ENCODE measurements at regions not wholly inside any gene's neighbourhood (a gene's known extent, or its start where the extent isn't known, plus 50 kb on each side); places are given as distances from the start of the nearest gene placed in this dataset.

DNA sequence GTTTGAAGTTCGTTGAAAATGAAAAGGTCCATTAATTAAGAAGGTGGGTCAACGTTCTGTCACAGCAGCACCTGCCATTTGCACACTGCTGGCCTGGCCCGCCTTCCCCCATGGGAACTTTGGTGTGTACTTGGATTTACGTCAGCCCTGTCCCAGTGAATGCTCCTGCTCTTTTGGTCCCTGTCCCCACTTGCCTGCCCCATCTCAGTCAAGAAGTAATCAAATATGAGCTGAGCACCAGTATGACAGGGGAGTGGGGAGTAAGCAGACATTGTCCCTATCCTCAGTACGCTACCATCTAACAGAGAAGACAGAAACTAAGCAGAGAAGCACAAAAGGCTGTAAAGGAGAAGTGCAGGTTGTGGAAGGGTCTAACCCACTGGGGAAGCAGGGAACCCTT, 65.1 kb downstream of the SLC4A3 start:
- Histone ChIP-seq H3K27ac (ENCODE audit: low read depth in 1 of 2, low read length in 1 of 2) (no peak overlapping the region), H3K27me3 (ENCODE audit: control insufficient read depth in 2 of 2, insufficient read depth in 1 of 2, low read length in 1 of 2) (peaks cover 0 to 20% of the 10 kb centered on the region in 2 donors), H3K4me3 (ENCODE audit: low read length in 2 of 2) (no peak overlapping the region), H3K36me3 (ENCODE audit: control insufficient read depth in 2 of 2, insufficient read depth in 2 of 2, low read length in 1 of 2) (no peaks in the 10 kb centered on the region), H3K4me1 (ENCODE audit: control insufficient read depth in 2 of 2, insufficient read depth in 2 of 2, low read length in 2 of 2) (no peaks in the 10 kb centered on the region), H3K9me3 (ENCODE audit: control insufficient read depth in 2 of 2, insufficient read depth in 1 of 2, low read length in 1 of 2) (no peaks in the 10 kb centered on the region)
- 87% methylated on average over 5 of the region's 5 CpGs for WGBS
- no peak for DNase-seq (ENCODE audit: low read depth in 6 of 9, low spot score in 9 of 9)

- no peak for DNase-seq (ENCODE audit: low read depth in 6 of 9, low spot score in 9 of 9)
- H3K4me3 ChIP-seq (ENCODE audit: low read length in 2 of 2), result no peak overlapping the region
- H3K27me3 ChIP-seq (ENCODE audit: control insufficient read depth in 2 of 2, insufficient read depth in 1 of 2, low read length in 1 of 2), result peaks cover 0 to 17% of the 10 kb centered on the region in 2 donors
- no peak overlapping the region for H3K27ac ChIP-seq (ENCODE audit: low read depth in 1 of 2, low read length in 1 of 2)
- no peaks in the 10 kb centered on the region for H3K36me3 ChIP-seq (ENCODE audit: control insufficient read depth in 2 of 2, insufficient read depth in 2 of 2, low read length in 1 of 2)
- no peaks in the 10 kb centered on the region for H3K9me3 ChIP-seq (ENCODE audit: control insufficient read depth in 2 of 2, insufficient read depth in 1 of 2, low read length in 1 of 2)
- H3K4me1 ChIP-seq (ENCODE audit: control insufficient read depth in 2 of 2, insufficient read depth in 2 of 2, low read length in 2 of 2), result no peaks in the 10 kb centered on the region
- WGBS, result 57% methylated on average over 3 of the region's 3 CpGs
These were observed 67.8 kb downstream of the SLC4A3 start for GRCh38 chr2:219695145-219695709.

- Histone ChIP-seq H3K27ac (ENCODE audit: low read depth in 1 of 2, low read length in 1 of 2) (no peak overlapping the region), H3K27me3 (ENCODE audit: control insufficient read depth in 2 of 2, insufficient read depth in 1 of 2, low read length in 1 of 2) (peaks cover 0 to 18% of the 10 kb centered on the region in 2 donors), H3K4me1 (ENCODE audit: control insufficient read depth in 2 of 2, insufficient read depth in 2 of 2, low read length in 2 of 2) (no peaks in the 10 kb centered on the region), H3K9me3 (ENCODE audit: control insufficient read depth in 2 of 2, insufficient read depth in 1 of 2, low read length in 1 of 2) (no peaks in the 10 kb centered on the region), H3K4me3 (ENCODE audit: low read length in 2 of 2) (no peak overlapping the region), H3K36me3 (ENCODE audit: control insufficient read depth in 2 of 2, insufficient read depth in 2 of 2, low read length in 1 of 2) (no peaks in the 10 kb centered on the region)
- DNase-seq (ENCODE audit: low read depth in 6 of 9, low spot score in 9 of 9), result no peak
- WGBS, result 84% methylated on average over 12 of the region's 12 CpGs
These were observed 70.6 kb downstream of the SLC4A3 start for GRCh38 chr2:219697811-219698747.

DNA sequence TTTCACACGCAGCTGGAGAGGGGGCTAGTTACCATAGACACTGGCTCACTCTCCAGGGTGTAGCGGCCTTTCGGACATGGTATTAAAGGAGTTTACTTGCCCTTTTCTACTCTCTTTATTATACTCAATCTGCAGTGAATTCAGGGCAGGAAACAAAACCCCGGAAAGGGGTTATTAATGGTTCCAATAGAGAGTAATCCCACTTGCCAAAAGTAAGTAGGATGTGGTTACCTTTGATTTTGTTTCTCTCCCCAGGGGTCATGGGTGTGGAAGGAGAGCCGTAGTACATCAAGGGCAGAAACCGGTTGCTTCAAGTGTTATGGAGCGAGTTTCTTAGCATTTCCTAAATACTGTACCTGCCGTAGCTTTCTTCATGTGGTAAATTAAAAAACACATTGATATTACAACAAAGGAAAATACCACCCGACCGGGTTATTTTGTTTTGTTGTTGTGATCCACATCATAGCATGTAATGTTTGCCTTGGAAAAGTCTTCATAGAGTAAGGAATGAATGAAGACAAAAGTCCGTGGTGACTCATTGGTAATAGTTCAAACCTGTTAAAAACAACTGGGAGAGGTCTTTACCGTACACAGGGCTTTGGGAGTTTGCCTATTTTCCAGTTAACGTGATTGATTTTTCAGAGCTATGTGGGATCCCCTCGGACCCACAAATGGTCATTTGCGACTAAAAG, 71.5 kb downstream of the SLC4A3 start:
- H3K27ac ChIP-seq (ENCODE audit: low read depth in 1 of 2, low read length in 1 of 2), result no peak overlapping the region
- WGBS, result 74% methylated on average over 15 of the region's 15 CpGs

GRCh38 chr2:219699440-219699821, 72.0 kb downstream of the SLC4A3 start:
- Histone ChIP-seq H3K4me1 (ENCODE audit: control insufficient read depth in 2 of 2, insufficient read depth in 2 of 2, low read length in 2 of 2) (no peaks in the 10 kb centered on the region), H3K27me3 (ENCODE audit: control insufficient read depth in 2 of 2, insufficient read depth in 1 of 2, low read length in 1 of 2) (peaks cover 0 to 18% of the 10 kb centered on the region in 2 donors), H3K9me3 (ENCODE audit: control insufficient read depth in 2 of 2, insufficient read depth in 1 of 2, low read length in 1 of 2) (no peaks in the 10 kb centered on the region), H3K4me3 (ENCODE audit: low read length in 2 of 2) (no peak overlapping the region), H3K27ac (ENCODE audit: low read depth in 1 of 2, low read length in 1 of 2) (no peak overlapping the region), H3K36me3 (ENCODE audit: control insufficient read depth in 2 of 2, insufficient read depth in 2 of 2, low read length in 1 of 2) (no peaks in the 10 kb centered on the region)
- WGBS, result 93% methylated on average over 8 of the region's 8 CpGs
- DNase-seq (ENCODE audit: low read depth in 6 of 9, low spot score in 9 of 9), result no peak

More for the DNA sequence above, 71.5 kb downstream of the SLC4A3 start:
- Histone ChIP-seq H3K36me3 (ENCODE audit: control insufficient read depth in 2 of 2, insufficient read depth in 2 of 2, low read length in 1 of 2) (no peaks in the 10 kb centered on the region), H3K4me3 (ENCODE audit: low read length in 2 of 2) (no peak overlapping the region), H3K27me3 (ENCODE audit: control insufficient read depth in 2 of 2, insufficient read depth in 1 of 2, low read length in 1 of 2) (peaks cover 0 to 17% of the 10 kb centered on the region in 2 donors), H3K9me3 (ENCODE audit: control insufficient read depth in 2 of 2, insufficient read depth in 1 of 2, low read length in 1 of 2) (no peaks in the 10 kb centered on the region), H3K4me1 (ENCODE audit: control insufficient read depth in 2 of 2, insufficient read depth in 2 of 2, low read length in 2 of 2) (no peaks in the 10 kb centered on the region)
- DNase-seq (ENCODE audit: low read depth in 6 of 9, low spot score in 9 of 9), result no peak

- H3K4me1 ChIP-seq (ENCODE audit: control insufficient read depth in 2 of 2, insufficient read depth in 2 of 2, low read length in 2 of 2), result no peaks in the 10 kb centered on the region
- 77% methylated on average over 8 of the region's 8 CpGs for WGBS
- peaks cover 0 to 3% of the 10 kb centered on the region in 2 donors for H3K9me3 ChIP-seq (ENCODE audit: control insufficient read depth in 2 of 2, insufficient read depth in 1 of 2, low read length in 1 of 2)
- no peak for DNase-seq (ENCODE audit: low read depth in 6 of 9, low spot score in 9 of 9)
- peaks cover 0 to 22% of the 10 kb centered on the region in 2 donors for H3K27me3 ChIP-seq (ENCODE audit: control insufficient read depth in 2 of 2, insufficient read depth in 1 of 2, low read length in 1 of 2)
- no peak overlapping the region for H3K4me3 ChIP-seq (ENCODE audit: low read length in 2 of 2)
- no peak overlapping the region for H3K27ac ChIP-seq (ENCODE audit: low read depth in 1 of 2, low read length in 1 of 2)
- no peaks in the 10 kb centered on the region for H3K36me3 ChIP-seq (ENCODE audit: control insufficient read depth in 2 of 2, insufficient read depth in 2 of 2, low read length in 1 of 2)
These were observed 74.6 kb downstream of the SLC4A3 start for GRCh38 chr2:219701847-219702634.

- 81% methylated on average over 7 of the region's 7 CpGs for WGBS
- no peak for DNase-seq (ENCODE audit: low read depth in 6 of 9, low spot score in 9 of 9)
- H3K27me3 ChIP-seq (ENCODE audit: control insufficient read depth in 2 of 2, insufficient read depth in 1 of 2, low read length in 1 of 2), result peaks cover 0 to 20% of the 10 kb centered on the region in 2 donors
- H3K36me3 ChIP-seq (ENCODE audit: control insufficient read depth in 2 of 2, insufficient read depth in 2 of 2, low read length in 1 of 2), result no peaks in the 10 kb centered on the region
- H3K4me1 ChIP-seq (ENCODE audit: control insufficient read depth in 2 of 2, insufficient read depth in 2 of 2, low read length in 2 of 2), result no peaks in the 10 kb centered on the region
- no peak overlapping the region for H3K27ac ChIP-seq (ENCODE audit: low read depth in 1 of 2, low read length in 1 of 2)
- peaks cover 0 to 3% of the 10 kb centered on the region in 2 donors for H3K9me3 ChIP-seq (ENCODE audit: control insufficient read depth in 2 of 2, insufficient read depth in 1 of 2, low read length in 1 of 2)
- H3K4me3 ChIP-seq (ENCODE audit: low read length in 2 of 2), result no peak overlapping the region
These were observed 75.5 kb downstream of the SLC4A3 start for GRCh38 chr2:219702796-219703545.

DNA sequence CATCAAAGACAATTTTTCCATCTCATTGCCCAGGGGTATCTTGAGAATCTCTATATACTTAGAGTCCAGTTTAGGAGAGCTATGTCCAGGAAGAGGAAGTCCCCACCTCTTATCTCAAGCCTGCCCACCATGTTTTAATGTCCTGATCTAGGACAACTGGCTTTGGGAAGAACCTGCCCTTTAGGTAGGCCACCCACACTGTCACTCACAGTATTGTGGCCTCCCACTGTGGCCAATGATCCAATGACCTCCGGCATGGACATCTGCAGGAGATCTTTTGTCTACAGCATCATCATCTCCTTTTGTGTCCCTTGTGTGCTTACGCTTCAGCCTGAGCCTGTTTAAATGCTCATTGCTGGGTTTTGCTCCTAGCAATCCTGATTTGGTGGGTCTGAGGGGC, 77.4 kb downstream of the SLC4A3 start:
- Histone ChIP-seq H3K4me3 (ENCODE audit: low read length in 2 of 2) (no peak overlapping the region), H3K27me3 (ENCODE audit: control insufficient read depth in 2 of 2, insufficient read depth in 1 of 2, low read length in 1 of 2) (peaks cover 0 to 16% of the 10 kb centered on the region in 2 donors), H3K4me1 (ENCODE audit: control insufficient read depth in 2 of 2, insufficient read depth in 2 of 2, low read length in 2 of 2) (no peaks in the 10 kb centered on the region), H3K36me3 (ENCODE audit: control insufficient read depth in 2 of 2, insufficient read depth in 2 of 2, low read length in 1 of 2) (no peaks in the 10 kb centered on the region), H3K27ac (ENCODE audit: low read depth in 1 of 2, low read length in 1 of 2) (no peak overlapping the region), H3K9me3 (ENCODE audit: control insufficient read depth in 2 of 2, insufficient read depth in 1 of 2, low read length in 1 of 2) (peaks cover 0 to 3% of the 10 kb centered on the region in 2 donors)
- no peak for DNase-seq (ENCODE audit: low read depth in 6 of 9, low spot score in 9 of 9)
- 93% methylated on average over 2 of the region's 2 CpGs for WGBS
